ENCODE measurements at regions not wholly inside any gene's neighbourhood (a gene's known extent, or its start where the extent isn't known, plus 50 kb on each side); places are given as distances from the start of the nearest gene placed in this dataset.

- TF ChIP-seq POLR2A (IDR thresholded peaks at IDR 0.05) (no peak), POLR2AphosphoS5 (IDR thresholded peaks at IDR 0.05) (no peak), CTCF (IDR thresholded peaks at IDR 0.05) (no peak)
- intact Hi-C loops (cut with DNase I; ENCODE audit: low total_unique reads) = no loop called here
Observed at GRCh38 chr5:9869616-9870288, 239.6 kb upstream of the TAS2R1 start.

GRCh38 chr5:9865574-9865973 is 235.4 kb upstream of the TAS2R1 start:
- Histone ChIP-seq H3K4me3 (no peak overlapping the region), H3K36me3 (no peaks in the 10 kb centered on the region), H3K27me3 (no peaks in the 10 kb centered on the region), H3K4me1 (no peaks in the 10 kb centered on the region), H3K9me3 (peaks cover 8 to 29% of the 10 kb centered on the region in 2 donors), H3K27ac (no peak overlapping the region)
- no peak for DNase-seq (ENCODE audit: low spot score in 2 of 2)
- intact Hi-C loops (cut with DNase I; ENCODE audit: low total_unique reads) = no loop called here
- TF ChIP-seq POLR2AphosphoS5 (IDR thresholded peaks at IDR 0.05) (no peak), POLR2A (IDR thresholded peaks at IDR 0.05) (no peak), CTCF (IDR thresholded peaks at IDR 0.05) (no peak)

More at GRCh38 chr5:9869616-9870288, 239.6 kb upstream of the TAS2R1 start:
- Histone ChIP-seq H3K27ac (no peak overlapping the region), H3K4me1 (no peaks in the 10 kb centered on the region), H3K36me3 (no peaks in the 10 kb centered on the region), H3K4me3 (no peak overlapping the region), H3K9me3 (peaks cover 4 to 29% of the 10 kb centered on the region in 2 donors), H3K27me3 (no peaks in the 10 kb centered on the region)
- DNase-seq (ENCODE audit: low spot score in 2 of 2) = no peak

- no peaks in the 10 kb centered on the region for H3K36me3 ChIP-seq
- no peak for DNase-seq (ENCODE audit: low spot score in 2 of 2)
- intact Hi-C loops (cut with DNase I; ENCODE audit: low total_unique reads) = no loop called here
- peaks cover 8 to 29% of the 10 kb centered on the region in 2 donors for H3K9me3 ChIP-seq
- no peaks in the 10 kb centered on the region for H3K4me1 ChIP-seq
- no peak overlapping the region for H3K27ac ChIP-seq
- no peaks in the 10 kb centered on the region for H3K27me3 ChIP-seq
- no peak overlapping the region for H3K4me3 ChIP-seq
- no peak for TF ChIP-seq POLR2A (IDR thresholded peaks at IDR 0.05)
Observed at GRCh38 chr5:9864791-9865190, 234.6 kb upstream of the TAS2R1 start.

- no peak for TF ChIP-seq CTCF (IDR thresholded peaks at IDR 0.05)
- TF ChIP-seq POLR2AphosphoS5 (IDR thresholded peaks at IDR 0.05) = no peak
- TF ChIP-seq POLR2A (IDR thresholded peaks at IDR 0.05) = no peak
- no peak for DNase-seq (ENCODE audit: low spot score in 2 of 2)
- H3K9me3 ChIP-seq = peaks cover 8 to 29% of the 10 kb centered on the region in 2 donors
- H3K27ac ChIP-seq = no peak overlapping the region
- intact Hi-C loops (cut with DNase I; ENCODE audit: low total_unique reads) = no loop called here
- H3K27me3 ChIP-seq = no peaks in the 10 kb centered on the region
- H3K4me1 ChIP-seq = no peaks in the 10 kb centered on the region
- H3K4me3 ChIP-seq = no peak overlapping the region
- H3K36me3 ChIP-seq = no peaks in the 10 kb centered on the region
Observed at GRCh38 chr5:9863486-9863885, 233.3 kb upstream of the TAS2R1 start.

- Histone ChIP-seq H3K27ac (no peak overlapping the region), H3K4me3 (no peak overlapping the region)
- DNase-seq (ENCODE audit: low spot score in 2 of 2) = no peak
Observed at GRCh38 chr5:9861666-9862256, 231.6 kb upstream of the TAS2R1 start.

More at GRCh38 chr5:9861666-9862256, 231.6 kb upstream of the TAS2R1 start:
- H3K4me1 ChIP-seq = no peaks in the 10 kb centered on the region
- intact Hi-C loops (cut with DNase I; ENCODE audit: low total_unique reads) = no loop called here
- no peak for TF ChIP-seq POLR2A (IDR thresholded peaks at IDR 0.05)
- no peak for TF ChIP-seq CTCF (IDR thresholded peaks at IDR 0.05)
- TF ChIP-seq POLR2AphosphoS5 (IDR thresholded peaks at IDR 0.05) = no peak
- H3K27me3 ChIP-seq = no peaks in the 10 kb centered on the region
- H3K36me3 ChIP-seq = no peaks in the 10 kb centered on the region
- peaks cover 4 to 27% of the 10 kb centered on the region in 2 donors for H3K9me3 ChIP-seq
